ENCODE measurements at regions not wholly inside any gene's neighbourhood (a gene's known extent, or its start where the extent isn't known, plus 50 kb on each side); places are given as distances from the start of the nearest gene placed in this dataset.
"Not testable (repeated sequence)": the region's sequence is repeated elsewhere in the genome, so short reads cannot be mapped to it uniquely, and the experiment has no call there.

GRCh38 chr12:73841963-73842362, 695.7 kb upstream of the ATXN7L3B start:
- H3K36me3 ChIP-seq, result no peaks in the 10 kb centered on the region
- no peak overlapping the region for H3K4me3 ChIP-seq
- H3K4me1 ChIP-seq, result no peaks in the 10 kb centered on the region
- H3K9me3 ChIP-seq, result no peaks in the 10 kb centered on the region
- WGBS, 2 donors, result 87 to 88% methylated on average over 2 of the region's 2 CpGs
- no peak for DNase-seq
- no peaks in the 10 kb centered on the region for H3K27me3 ChIP-seq
- TF ChIP-seq POLR2AphosphoS5 (IDR thresholded peaks at IDR 0.05), result no peak
- no peak for TF ChIP-seq CTCF (IDR thresholded peaks at IDR 0.05)
- no peak for TF ChIP-seq EP300 (IDR thresholded peaks at IDR 0.05)
- no peak for TF ChIP-seq POLR2A (IDR thresholded peaks at IDR 0.05)
- intact Hi-C loops (cut with DNase I), result no loop called here
- H3K27ac ChIP-seq, result no peak overlapping the region

GRCh38 chr12:73863546-73863945, 674.1 kb upstream of the ATXN7L3B start:
- H3K27ac ChIP-seq, result no peak overlapping the region
- no peak overlapping the region for H3K4me3 ChIP-seq
- H3K27me3 ChIP-seq, result no peaks in the 10 kb centered on the region
- no peak for DNase-seq
- 28 to 52% methylated on average over 2 of the region's 2 CpGs for WGBS, 2 donors
- no peaks in the 10 kb centered on the region for H3K36me3 ChIP-seq
- intact Hi-C loops (cut with DNase I), result no loop called here
- H3K9me3 ChIP-seq, result no peaks in the 10 kb centered on the region
- H3K4me1 ChIP-seq, result no peaks in the 10 kb centered on the region
- TF ChIP-seq POLR2AphosphoS5 (IDR thresholded peaks at IDR 0.05) (no peak), EP300 (IDR thresholded peaks at IDR 0.05) (no peak), CTCF (IDR thresholded peaks at IDR 0.05) (no peak), POLR2A (IDR thresholded peaks at IDR 0.05) (no peak)

GRCh38 chr12:73867147-73867546, 670.5 kb upstream of the ATXN7L3B start:
- Histone ChIP-seq H3K36me3 (no peaks in the 10 kb centered on the region), H3K4me3 (no peak overlapping the region), H3K27ac (no peak overlapping the region), H3K27me3 (no peaks in the 10 kb centered on the region), H3K9me3 (no peaks in the 10 kb centered on the region), H3K4me1 (no peaks in the 10 kb centered on the region)
- intact Hi-C loops (cut with DNase I), result no loop called here
- DNase-seq, result no peak
- TF ChIP-seq POLR2A (IDR thresholded peaks at IDR 0.05) (no peak), EP300 (IDR thresholded peaks at IDR 0.05) (no peak), POLR2AphosphoS5 (IDR thresholded peaks at IDR 0.05) (no peak), CTCF (IDR thresholded peaks at IDR 0.05) (no peak)
- 71 to 91% methylated on average over 1 of the region's 1 CpG for WGBS, 2 donors

- H3K4me1 ChIP-seq; H3K36me3 ChIP-seq; H3K27ac ChIP-seq; H3K4me3 ChIP-seq; H3K9me3 ChIP-seq; intact Hi-C loops (cut with DNase I); H3K27me3 ChIP-seq; DNase-seq: not testable (repeated sequence)
- WGBS, 2 donors, result 91 to 92% methylated on average over 6 of the region's 6 CpGs
Observed at GRCh38 chr12:73877291-73877690, 660.3 kb upstream of the ATXN7L3B start.

- Histone ChIP-seq H3K27me3 (no peaks in the 10 kb centered on the region), H3K27ac (no peak overlapping the region)
- WGBS, 2 donors, result 17 to 63% methylated on average over 1 of the region's 1 CpG
Observed at GRCh38 chr12:73892201-73892600, 645.4 kb upstream of the ATXN7L3B start.

More at GRCh38 chr12:73892201-73892600, 645.4 kb upstream of the ATXN7L3B start:
- intact Hi-C loops (cut with DNase I), result no loop called here
- H3K36me3 ChIP-seq, result no peaks in the 10 kb centered on the region
- H3K4me3 ChIP-seq, result no peak overlapping the region
- TF ChIP-seq CTCF (IDR thresholded peaks at IDR 0.05) (no peak), EP300 (IDR thresholded peaks at IDR 0.05) (no peak), POLR2AphosphoS5 (IDR thresholded peaks at IDR 0.05) (no peak), POLR2A (IDR thresholded peaks at IDR 0.05) (no peak)
- no peak for DNase-seq
- no peaks in the 10 kb centered on the region for H3K4me1 ChIP-seq
- H3K9me3 ChIP-seq, result no peaks in the 10 kb centered on the region
